ENCODE measurements at regions not wholly inside any gene's neighbourhood (a gene's known extent, or its start where the extent isn't known, plus 50 kb on each side); places are given as distances from the start of the nearest gene placed in this dataset.

- no peak for DNase-seq (ENCODE audit: low read depth in 2 of 2, low spot score in 1 of 2)
Observed at GRCh38 chr1:221801251-221801661, 59.4 kb upstream of the DUSP10 start.

- no peak for DNase-seq (ENCODE audit: low read depth in 2 of 2, low spot score in 1 of 2)
Observed at GRCh38 chr1:221800831-221801230, 58.9 kb upstream of the DUSP10 start.

DNA sequence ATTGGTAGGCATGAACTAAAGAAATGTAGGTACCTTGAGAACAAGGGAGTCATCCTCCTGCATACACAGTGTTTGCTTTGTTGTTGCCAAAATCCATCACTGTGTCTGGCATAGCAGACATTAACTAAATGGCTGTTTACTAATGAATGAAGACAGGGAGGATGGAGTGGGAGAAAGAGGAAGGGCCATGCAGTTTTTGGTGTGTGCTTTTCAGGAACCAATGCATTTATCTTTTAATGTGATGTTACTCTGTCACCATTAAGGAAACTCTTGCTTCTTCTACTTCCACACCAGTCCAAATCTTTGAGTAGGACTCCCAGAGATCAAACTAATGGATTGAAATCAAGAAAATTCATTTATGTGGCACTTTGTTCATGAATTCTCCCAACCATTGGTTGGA is 55.6 kb upstream of the DUSP10 start:
- no peak for DNase-seq (ENCODE audit: low read depth in 2 of 2, low spot score in 1 of 2)

GRCh38 chr1:221796700-221797099 is 54.8 kb upstream of the DUSP10 start:
- no peak for DNase-seq (ENCODE audit: low read depth in 2 of 2, low spot score in 1 of 2)

GRCh38 chr1:221795380-221795779 is 53.5 kb upstream of the DUSP10 start:
- no peak for DNase-seq (ENCODE audit: low read depth in 2 of 2, low spot score in 1 of 2)

GRCh38 chr1:221794935-221795334 is 53.0 kb upstream of the DUSP10 start:
- no peak for DNase-seq (ENCODE audit: low read depth in 2 of 2, low spot score in 1 of 2)

DNA sequence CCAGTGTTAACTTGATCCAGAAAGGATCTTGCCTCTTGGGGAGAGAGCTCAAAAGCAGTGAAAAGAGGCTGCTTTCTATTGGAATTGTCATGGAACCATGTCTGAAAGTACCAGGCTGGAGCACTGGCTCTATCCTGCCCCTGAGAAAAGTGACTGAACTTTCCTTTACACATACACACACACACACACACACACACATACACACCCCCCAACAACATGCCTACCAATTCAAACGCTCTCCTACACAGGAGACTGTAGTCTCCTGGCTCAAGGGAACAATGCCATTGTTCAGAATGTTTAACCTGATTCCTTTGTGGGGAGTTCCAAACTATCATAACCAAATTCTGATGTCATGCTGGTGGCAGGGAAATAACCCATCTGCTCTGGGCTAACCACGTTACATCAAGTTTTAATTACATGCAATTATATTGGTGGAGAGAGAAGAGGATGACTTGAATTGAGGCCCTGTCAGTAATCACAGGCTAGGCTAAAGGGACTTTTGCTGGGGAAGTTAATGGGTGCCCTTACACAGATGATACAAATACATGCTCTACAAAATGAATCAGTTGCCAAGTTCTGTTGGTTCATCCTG is 52.3 kb upstream of the DUSP10 start:
- DNase-seq (ENCODE audit: low read depth in 2 of 2, low spot score in 1 of 2): no peak

DNA sequence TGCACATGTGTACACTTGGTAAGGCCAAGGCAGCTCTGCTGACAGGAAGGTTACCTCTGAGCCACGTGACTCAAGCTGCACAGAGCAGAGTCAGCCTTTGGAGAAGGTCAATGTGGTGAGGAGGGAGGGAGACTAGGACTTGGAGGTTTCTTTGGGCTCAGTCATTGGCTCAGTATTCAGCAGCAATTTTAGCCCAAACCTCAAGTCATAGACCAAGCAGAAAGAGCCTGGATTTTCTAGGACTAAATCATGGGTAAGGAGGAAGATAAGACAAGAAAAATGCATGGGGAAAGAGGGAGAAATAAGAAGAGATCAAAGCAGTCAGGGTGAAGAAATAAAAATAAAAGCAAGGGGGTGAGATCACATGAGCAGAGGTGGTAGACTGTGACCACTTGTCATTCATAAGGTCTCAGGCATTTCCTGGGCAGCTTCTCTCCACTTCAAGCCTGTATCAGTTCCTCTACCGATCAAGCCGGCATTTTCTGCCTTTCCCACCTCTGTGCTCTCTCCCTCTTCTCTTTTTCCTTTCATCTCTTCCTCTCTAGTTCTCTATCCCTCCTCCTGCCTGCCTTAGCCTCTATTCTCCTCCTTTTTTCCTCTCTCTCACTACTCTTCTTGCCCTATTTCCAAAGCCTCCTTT is 51.7 kb upstream of the DUSP10 start:
- no peak for DNase-seq (ENCODE audit: low read depth in 2 of 2, low spot score in 1 of 2)

DNA sequence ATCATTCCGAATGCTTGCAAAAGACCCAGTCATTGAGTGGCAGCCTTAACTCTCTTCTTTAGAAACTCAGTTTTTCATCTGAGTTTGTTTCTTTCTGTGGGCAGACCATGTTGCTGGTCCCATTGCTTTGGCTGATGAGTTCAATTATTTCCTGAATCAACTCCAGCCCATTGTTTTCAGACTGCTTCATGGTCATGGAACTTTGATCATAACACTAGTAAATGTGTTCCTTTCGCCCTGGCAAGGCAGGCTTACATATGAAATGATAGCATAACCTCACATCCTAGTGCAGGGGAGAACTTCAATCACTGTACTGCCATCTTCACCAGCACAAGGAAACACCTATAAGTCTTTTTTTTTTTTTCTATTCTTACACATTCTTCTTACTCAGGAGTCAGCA is 50.0 kb upstream of the DUSP10 start:
- DNase-seq (ENCODE audit: low read depth in 2 of 2, low spot score in 1 of 2): no peak
